GM21360 (cell line): ENCODE measurements at regions not wholly inside any gene's neighbourhood (a gene's known extent, or its start where the extent isn't known, plus 50 kb on each side); places are given as distances from the start of the nearest gene placed in this dataset.
"Not testable (repeated sequence)": the region's sequence is repeated elsewhere in the genome, so short reads cannot be mapped to it uniquely, and the experiment has no call there.

Experiments used
- ATAC-seq: cut with Tn5 transposase; IDR thresholded peaks from one replicate; pipeline ENCODE4 v1.9.1; 2021; ENCODE audit warnings: mild to moderate bottlenecking, moderate library complexity; ENCODE audit not compliant: unreplicated experiment

GRCh38 chr2:184297085-184297484 is 301.2 kb upstream of the ZNF804A start:
- no peak for ATAC-seq

DNA sequence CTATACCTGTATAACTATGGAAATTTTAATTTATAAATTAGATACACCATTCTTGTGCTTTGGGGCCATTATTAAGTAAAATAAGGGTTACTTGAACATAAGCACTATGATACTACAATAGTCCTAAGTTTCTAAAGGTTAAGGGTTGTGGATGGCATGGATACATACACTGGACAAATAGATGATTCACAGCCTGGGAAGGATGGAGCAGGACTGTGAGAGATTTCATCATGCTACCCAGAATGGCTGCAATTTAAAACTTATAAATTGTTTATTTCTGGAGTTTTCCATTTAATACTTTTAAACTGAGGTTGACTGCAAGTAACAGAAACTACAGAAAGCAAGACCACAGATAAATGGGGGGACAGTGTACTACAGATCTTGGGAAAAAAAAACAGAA is 295.8 kb upstream of the ZNF804A start:
- no peak for ATAC-seq

DNA sequence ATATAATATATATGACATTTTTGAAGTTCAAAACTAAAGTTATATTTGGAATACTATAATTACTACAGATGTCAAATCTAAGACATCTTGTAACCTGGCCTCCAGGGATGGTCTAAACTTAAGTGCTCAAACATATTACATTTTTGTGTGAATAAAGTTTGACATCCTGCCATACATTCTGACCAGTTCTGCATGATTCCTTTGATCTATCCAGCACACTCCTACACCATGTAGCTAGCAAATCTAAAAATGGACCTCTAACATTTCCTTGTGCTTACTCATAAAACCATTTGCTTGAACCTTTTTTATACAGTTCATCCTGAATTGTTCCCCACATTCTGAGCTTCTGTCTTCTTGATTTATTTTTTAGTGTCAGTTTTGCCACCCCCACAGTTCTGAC is 294.3 kb upstream of the ZNF804A start:
- no peak for ATAC-seq

DNA sequence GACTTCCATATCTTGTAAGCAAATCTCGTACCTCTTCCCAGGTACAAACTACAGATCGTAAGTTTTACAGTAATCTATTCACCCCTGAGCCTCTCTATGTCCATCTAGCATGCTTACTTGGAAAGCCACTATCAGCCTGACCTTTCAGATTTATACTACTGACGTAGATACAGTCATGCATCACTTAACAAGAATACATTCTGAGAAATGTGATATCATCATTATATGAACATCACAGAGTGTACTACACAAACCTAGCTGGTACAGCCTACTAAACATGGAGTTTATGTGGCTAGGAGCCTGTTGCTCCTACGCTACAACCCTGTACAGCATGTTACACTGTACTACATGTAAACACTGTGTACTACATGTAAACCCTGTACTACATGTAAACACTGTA is 293.2 kb upstream of the ZNF804A start:
- ATAC-seq: no peak

GRCh38 chr2:184308706-184309105 is 289.6 kb upstream of the ZNF804A start:
- ATAC-seq: no peak

- ATAC-seq: no peak
These were observed 285.4 kb upstream of the ZNF804A start for GRCh38 chr2:184312970-184313369.

DNA sequence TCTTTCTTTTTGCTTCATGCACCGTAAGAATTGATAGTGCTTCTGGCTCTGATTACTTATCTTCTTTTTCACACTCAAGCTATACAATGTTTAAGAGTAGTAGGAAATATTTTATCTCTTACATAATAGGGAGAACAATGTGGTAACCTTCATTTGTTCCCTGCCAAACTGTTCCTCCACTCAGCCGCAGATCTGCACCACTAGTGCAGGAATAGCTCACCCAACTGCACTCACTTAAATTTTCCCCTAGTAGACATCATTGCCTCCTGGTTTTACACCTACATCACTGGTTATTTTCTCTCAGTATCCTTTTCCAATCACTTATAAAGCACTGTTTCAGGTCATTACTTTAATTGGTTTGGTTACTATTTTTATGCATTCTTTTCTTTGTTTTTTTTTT is 283.5 kb upstream of the ZNF804A start:
- ATAC-seq: no peak

GRCh38 chr2:184316921-184317320 is 281.4 kb upstream of the ZNF804A start:
- ATAC-seq: no peak

DNA sequence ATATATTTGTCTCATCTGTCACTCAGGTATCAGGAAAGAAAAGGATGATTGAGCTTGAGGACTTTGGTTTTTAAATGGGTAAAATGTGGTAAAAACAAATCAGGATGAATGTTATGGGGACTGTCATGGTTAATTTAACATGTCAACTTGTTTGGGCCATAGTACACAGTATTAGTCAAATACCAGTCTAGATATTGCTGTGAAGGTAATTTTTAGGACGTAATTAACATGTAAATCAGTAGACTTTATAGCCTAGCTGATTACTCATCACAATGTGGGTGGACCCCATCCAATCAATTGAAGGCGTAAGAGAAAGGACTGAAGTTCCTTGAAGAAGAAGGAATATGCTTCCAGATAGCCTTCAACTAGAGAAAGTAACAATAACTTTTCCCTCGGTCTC is 275.7 kb upstream of the ZNF804A start:
- no peak for ATAC-seq

GRCh38 chr2:184326066-184326465 is 272.3 kb upstream of the ZNF804A start:
- ATAC-seq: no peak

- ATAC-seq: not testable (repeated sequence)
These were observed 270.5 kb upstream of the ZNF804A start for GRCh38 chr2:184327805-184328204.

DNA sequence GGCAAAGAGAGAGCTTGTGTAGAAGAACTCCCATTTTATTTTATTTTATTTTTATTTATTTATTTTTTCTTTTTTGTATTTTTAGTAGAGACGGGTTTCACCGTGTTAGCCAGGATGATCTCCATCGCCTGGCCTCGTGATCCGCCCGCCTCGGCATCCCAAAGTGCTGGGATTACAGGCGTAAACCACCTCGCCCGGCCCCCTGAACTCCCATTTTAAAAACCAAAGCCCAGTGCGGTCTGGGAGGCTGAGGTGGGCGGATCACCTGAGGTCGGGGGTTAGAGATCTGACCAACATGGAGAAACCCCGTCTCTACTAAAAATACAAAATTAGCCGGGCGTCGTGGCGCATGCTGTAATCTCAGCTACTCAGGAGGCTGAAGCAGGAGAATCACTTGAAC is 267.8 kb upstream of the ZNF804A start:
- ATAC-seq: not testable (repeated sequence)

- no peak for ATAC-seq
These were observed 261.6 kb upstream of the ZNF804A start for GRCh38 chr2:184336688-184337087.

GRCh38 chr2:184338771-184339170 is 259.6 kb upstream of the ZNF804A start:
- ATAC-seq: no peak

DNA sequence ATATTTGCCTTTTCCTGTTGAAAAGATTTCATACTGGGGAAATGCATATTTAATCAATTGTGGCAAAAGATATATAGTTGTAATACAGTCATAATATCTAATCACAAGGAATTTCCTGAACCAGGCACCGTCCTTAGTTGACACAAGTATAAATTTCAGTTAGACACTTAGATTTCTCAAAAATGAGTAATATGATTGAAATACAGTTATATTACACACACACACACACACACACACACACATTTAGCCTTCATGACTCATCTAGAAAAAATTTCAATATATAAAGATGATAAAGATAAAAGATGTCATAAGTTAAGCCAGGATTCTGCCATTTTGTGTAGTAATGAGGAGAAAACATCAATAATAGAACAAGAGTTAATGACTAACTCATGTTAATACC is 258.4 kb upstream of the ZNF804A start:
- ATAC-seq: no peak

GRCh38 chr2:184346338-184346862 is 251.9 kb upstream of the ZNF804A start:
- ATAC-seq: no peak

- ATAC-seq: no peak
These were observed 247.2 kb upstream of the ZNF804A start for GRCh38 chr2:184351126-184351525.

DNA sequence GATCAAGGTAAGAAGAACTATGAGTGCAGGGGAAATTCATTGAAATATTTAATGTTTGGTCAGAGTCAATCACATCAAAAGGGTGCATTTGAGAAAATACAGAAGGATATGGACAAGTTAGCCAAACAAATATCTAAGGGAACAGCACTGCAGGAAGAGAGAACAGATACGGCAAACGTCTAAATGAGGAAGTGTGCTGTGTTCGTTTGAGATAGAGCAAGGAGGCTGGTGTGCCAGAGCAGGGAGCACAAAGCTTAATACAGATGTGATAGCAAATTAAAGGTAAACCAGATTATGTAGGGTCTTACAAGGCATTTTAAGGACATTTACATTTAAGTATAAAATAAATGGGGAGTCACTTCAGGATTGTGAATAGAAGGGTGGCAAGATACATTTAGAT is 241.3 kb upstream of the ZNF804A start:
- ATAC-seq: no peak

- no peak for ATAC-seq
These were observed 238.9 kb upstream of the ZNF804A start for GRCh38 chr2:184359379-184359778.

DNA sequence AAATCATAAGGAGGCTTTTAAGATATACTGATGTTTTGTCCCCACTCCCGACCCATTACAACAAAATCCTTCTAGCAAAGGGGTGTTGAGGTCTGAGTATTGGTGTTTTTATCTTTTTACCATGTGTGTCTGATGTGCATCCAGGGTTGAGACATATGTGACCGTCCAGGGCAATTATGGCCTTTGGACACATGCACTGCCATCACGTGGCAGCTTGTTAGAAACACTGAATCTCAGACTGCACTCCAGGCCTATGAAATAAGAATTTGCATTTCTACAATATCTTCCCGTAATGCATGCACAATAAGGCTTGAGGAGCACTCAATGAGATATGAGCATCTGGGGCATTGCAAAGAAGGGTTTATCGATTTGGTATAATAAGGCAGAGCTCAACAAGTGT is 235.1 kb upstream of the ZNF804A start:
- no peak for ATAC-seq

- ATAC-seq: no peak
These were observed 231.1 kb upstream of the ZNF804A start for GRCh38 chr2:184367211-184367610.

DNA sequence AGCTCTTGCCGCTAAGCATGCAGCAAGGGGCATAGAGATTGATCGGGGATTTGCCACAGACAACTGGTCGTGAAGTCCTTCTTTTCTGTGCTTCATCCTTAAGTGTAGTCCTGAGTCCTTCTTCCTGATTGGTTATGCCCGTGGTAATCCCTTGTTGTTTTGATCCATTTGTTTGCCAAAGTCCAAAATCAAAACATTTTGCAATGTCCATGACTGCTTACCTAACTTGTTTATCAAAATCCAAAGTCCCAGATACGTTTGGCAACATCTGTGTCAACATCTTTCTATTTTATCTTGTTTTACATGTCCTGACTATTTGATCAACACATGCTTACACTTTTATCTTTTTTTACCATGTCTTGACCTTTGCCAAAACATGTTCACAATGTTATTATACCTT is 229.0 kb upstream of the ZNF804A start:
- ATAC-seq: no peak

DNA sequence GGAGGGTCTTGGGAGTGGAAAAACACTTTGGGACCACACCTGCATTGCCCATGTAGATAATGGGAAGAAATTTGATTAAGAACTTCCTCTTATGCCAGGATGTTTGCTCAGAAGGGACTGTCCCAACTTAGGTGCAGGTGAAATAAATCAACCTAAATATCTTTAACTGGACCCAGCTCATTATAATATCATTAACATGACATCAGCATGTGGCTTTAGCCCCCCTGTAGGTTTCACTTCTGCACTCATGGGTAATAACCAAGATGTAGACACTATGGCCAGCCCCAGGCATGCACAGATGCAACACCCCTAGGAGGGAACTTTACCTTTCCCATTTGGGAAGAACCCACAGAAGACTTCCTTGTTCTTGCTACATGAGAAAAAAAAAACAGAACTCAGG is 227.4 kb upstream of the ZNF804A start:
- ATAC-seq: peak; percentile 59

- no peak for ATAC-seq
These were observed 226.7 kb upstream of the ZNF804A start for GRCh38 chr2:184371641-184372040.
